ENCODE measurements at regions not wholly inside any gene's neighbourhood (a gene's known extent, or its start where the extent isn't known, plus 50 kb on each side); places are given as distances from the start of the nearest gene placed in this dataset.

GRCh38 chr2:176745543-176746200 lies 466.9 kb upstream of the HNRNPA3 start:
- DNase-seq: no peak

- no peak for DNase-seq
These were observed 466.2 kb upstream of the HNRNPA3 start for GRCh38 chr2:176746411-176746810.

DNA sequence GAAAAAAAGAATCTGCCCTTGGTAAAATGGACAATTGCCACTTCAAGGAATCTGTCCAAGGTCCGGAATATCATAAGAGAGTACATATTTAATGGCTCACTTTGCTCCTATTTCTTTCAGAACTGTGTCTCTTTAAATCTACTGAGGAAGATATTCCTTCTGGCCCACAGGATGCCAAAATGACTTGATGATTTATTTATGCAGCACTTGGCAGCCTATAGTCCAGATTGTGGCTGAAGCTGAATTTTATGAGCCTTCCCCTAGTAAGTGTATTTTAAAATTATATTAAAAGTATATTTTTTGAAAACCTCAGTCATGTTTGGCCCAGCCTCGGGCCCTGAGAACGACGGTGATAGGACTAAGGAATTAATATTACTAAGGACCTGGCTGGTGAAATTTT lies 465.1 kb upstream of the HNRNPA3 start:
- DNase-seq: no peak

GRCh38 chr2:176747928-176748327 lies 464.7 kb upstream of the HNRNPA3 start:
- no peak for DNase-seq

GRCh38 chr2:176748662-176749061 lies 463.9 kb upstream of the HNRNPA3 start:
- DNase-seq: no peak

GRCh38 chr2:176751314-176752227 lies 461.0 kb upstream of the HNRNPA3 start:
- no peak for DNase-seq

- no peak for DNase-seq
These were observed 460.3 kb upstream of the HNRNPA3 start for GRCh38 chr2:176752295-176752694.

GRCh38 chr2:176753205-176753604 lies 459.4 kb upstream of the HNRNPA3 start:
- no peak for DNase-seq

DNA sequence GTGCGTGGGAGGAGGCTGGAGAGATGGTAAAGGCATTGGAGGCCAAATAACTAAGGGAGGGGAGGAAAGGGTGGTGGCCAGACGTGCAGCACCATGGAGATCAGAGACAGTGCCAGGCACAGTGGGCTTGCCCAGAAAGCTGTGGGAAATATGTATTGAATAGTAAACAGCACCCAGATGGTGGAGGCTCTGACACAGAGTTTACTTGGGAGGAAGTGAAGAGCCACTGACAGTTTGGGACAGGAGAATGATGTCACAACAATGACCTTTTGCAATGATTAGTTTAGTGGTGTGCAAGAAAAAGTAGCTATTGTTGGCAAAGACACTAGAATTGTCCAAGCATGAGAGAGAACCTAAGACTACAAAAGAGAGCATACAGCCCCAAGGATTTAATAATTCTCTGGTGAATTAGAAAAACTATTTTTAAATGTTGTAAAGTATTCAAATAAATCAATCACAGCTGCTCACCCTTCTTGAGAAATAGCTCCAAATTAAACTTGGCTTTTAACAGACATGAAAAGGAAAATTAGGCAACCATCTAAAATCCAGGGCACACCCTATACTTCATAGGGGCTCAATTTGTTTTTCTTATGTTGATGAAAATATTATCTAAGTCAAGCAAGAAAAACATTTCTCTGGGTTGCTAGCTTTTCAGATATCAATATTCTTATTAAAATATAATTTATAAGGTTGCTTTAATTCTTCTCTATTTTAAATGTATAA lies 458.7 kb upstream of the HNRNPA3 start:
- no peak for DNase-seq

DNA sequence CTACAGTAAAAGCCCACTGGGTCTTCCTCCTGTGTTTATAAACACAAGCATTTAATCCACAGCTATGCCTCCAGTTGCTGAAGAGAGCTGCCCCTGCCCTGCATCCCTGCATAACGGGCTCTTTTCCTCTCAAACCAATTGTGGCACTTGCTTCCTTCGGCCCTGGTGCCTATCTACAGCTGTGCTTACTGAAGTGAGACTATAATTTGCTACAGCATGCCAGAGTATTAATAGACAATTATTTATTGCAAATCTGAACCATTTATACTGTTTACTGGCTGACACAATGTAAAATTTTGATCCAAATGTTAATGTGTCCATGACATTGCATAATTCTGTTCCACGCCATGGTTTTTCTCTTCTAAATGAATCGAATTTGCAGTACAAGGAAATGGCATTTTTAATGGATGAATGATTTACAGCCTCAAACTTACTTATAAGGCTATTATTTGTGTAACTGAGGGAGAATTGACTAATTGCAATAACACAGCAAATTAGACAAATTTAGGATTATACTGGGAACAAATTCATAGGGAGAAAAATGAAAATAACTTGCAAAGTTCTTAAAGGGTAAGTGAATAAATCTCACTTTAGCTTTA lies 457.0 kb upstream of the HNRNPA3 start:
- DNase-seq: no peak

DNA sequence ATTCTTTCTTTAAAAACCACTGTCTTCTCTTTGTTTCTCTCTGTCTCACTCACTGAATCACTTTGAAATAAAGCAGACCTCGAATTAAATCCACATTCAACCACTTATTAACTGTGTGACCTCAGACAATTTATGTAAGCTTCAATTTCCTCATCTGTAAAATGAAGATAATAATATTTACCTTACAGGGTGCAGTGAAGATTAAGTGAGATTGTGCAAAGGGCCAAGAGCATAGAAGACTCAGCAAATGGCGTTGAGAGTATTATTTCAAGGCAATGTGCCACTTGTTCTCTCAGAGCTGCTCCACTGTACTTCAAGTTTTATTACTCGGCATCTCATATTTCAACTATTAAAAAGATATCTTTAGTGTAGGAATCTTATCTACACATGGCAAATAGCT lies 454.2 kb upstream of the HNRNPA3 start:
- DNase-seq: no peak

GRCh38 chr2:176760439-176760838 lies 452.2 kb upstream of the HNRNPA3 start:
- DNase-seq: no peak

GRCh38 chr2:176763130-176763529 lies 449.5 kb upstream of the HNRNPA3 start:
- DNase-seq: no peak

DNA sequence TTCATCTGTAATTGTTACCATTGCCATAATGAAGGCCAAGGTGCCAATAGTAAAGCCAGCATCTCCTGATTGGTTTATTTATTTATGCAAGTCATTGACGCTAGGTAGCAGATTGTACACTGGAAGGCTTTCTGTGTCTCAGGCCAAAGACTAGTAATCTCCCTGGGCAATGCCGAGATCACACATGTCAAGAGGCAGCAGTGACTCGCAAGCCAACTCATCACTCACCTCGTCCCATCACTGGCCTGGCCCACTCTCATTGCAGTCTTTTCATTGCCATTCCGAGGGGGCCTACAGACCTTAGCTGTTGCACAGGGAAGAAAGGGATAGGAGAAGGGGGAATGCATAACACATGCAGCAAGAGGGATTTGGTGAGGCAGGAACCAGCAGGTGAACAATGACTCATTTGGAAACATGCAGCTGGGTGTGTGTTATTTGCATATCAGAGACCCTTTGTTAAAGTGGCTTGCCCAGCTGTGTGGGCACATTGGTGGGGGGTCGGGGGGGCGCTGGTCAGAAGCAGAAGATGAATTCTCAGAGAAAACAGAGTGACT lies 448.7 kb upstream of the HNRNPA3 start:
- no peak for DNase-seq

DNA sequence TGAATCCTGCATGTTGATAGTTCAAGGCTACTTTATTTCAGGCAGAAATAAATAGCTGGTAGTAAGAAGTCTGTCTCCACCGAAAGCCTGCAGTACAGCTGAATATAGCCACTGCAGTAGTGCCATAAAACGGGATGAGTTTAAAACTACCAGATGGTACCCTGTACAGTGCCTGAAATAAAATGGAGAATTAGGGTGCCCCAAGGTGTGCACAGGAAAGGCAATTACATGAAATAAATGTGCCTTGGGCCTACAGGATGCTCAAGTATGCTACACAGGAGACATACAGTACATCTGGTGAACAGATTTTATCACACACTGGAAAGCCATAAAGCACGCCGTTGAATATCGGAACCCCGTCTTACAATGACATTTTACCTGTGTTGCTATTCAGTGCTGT lies 447.7 kb upstream of the HNRNPA3 start:
- no peak for DNase-seq

DNA sequence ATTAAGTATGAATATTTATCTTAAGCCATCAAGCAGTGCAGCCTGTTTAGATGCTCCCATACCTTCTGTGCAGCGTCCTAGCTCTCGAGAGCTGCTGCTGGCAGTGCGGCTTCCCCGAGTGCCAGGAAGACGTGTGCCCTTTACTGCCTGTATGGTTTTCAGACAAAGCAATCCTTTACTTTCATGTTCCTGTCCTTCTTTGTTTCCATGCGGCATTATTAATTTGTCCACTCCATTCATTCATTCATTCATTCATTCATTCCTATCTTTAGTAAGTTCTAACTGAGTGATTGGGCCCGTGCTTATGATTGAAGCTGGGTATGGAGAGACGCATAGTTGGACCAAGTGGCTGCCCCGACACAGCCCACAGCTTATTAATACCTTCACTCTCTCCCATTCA lies 446.6 kb upstream of the HNRNPA3 start:
- DNase-seq: no peak

GRCh38 chr2:176768185-176768584 lies 444.4 kb upstream of the HNRNPA3 start:
- no peak for DNase-seq

DNA sequence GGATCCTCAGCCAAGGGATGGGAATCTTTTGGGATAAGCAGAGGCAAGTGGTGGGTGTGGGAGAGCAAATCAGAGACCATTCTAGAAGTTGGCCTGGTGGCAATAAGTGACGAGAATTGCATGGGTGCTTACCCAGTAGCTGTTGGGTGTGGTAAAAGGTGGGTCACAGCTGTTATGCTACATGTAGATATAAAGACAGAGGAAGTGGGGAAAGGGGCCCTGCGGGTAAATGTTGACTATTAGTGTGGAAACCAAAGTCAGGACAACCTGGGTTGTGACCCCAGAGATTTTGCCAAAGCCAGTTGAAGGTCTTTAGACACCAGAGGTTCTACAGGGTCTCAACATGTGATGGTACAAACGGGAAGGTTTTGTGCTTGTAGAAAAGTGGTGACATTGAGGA lies 443.6 kb upstream of the HNRNPA3 start:
- no peak for DNase-seq

GRCh38 chr2:176769499-176770370 lies 442.9 kb upstream of the HNRNPA3 start:
- no peak for DNase-seq

DNA sequence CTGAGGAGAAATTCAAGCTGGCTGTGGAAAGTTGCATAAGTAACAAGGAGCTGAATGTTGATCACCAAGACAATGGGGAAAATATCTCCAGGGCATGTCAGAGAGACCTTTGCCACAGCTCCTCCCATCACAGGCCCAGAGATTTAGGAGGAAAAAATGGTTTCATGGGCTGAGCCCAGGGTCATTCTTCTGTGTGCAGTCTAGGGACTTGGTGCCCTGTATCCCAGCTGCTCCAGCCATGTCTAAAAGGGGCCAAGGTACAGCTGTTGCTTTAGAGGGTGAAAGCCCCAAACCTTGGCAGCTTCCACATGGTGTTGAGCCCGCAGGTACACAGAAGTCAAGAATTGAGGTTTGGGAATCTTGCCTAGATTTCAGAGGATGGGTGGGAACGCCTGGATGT lies 439.8 kb upstream of the HNRNPA3 start:
- DNase-seq: no peak

GRCh38 chr2:176774766-176775451 lies 437.7 kb upstream of the HNRNPA3 start:
- DNase-seq: no peak

Data from NCI-H187 treated with DMSO at 0.1 percent for 48 hours (cell line).